Calu3 (cell line): ENCODE measurements at regions not wholly inside any gene's neighbourhood (a gene's known extent, or its start where the extent isn't known, plus 50 kb on each side); places are given as distances from the start of the nearest gene placed in this dataset.
A peak's percentile ranks its signal among the peaks of the same experiment; 100 is the strongest.

Source experiments
- BruUV-seq: library from RNA; stranded (reverse); fragments of 400-500 nt; replicated peaks from 2 replicates; lab custom pipeline; 2021; lab: Mats Ljungman, UMichigan
- CTCF ChIA-PET: fragments of 300-600 bp; sonication (Branson Sonifier 250); formaldehyde crosslinking; loops from one replicate; lab custom pipeline; 2022; ENCODE audit warnings: antibody characterized with exemption; lab: Charles Lee
- DNase-seq: peaks from one replicate; pipeline ENCODE4 v3.0.0; 2022
- H3K27ac Mint-ChIP-seq: one replicate; pipeline ENCODE4 v1.8.0; 2022; ENCODE audit warnings: mixed read lengths; ENCODE audit not compliant: unreplicated experiment
- H3K27me3 Mint-ChIP-seq: one replicate; pipeline ENCODE4 v1.8.0; 2022; ENCODE audit warnings: mixed read lengths; ENCODE audit not compliant: unreplicated experiment
- H3K36me3 Mint-ChIP-seq: one replicate; pipeline ENCODE4 v1.8.0; 2022; ENCODE audit warnings: mild to moderate bottlenecking, moderate library complexity, mixed read lengths; ENCODE audit not compliant: insufficient read depth, unreplicated experiment
- H3K4me1 Mint-ChIP-seq: one replicate; pipeline ENCODE4 v1.8.0; 2022; ENCODE audit warnings: mild to moderate bottlenecking, low read depth, mixed read lengths; ENCODE audit not compliant: unreplicated experiment
- H3K4me3 Mint-ChIP-seq: one replicate; pipeline ENCODE4 v1.8.0; 2022; ENCODE audit warnings: mild to moderate bottlenecking, low read depth, moderate library complexity, mixed read lengths; ENCODE audit not compliant: unreplicated experiment
- H3K9me3 Mint-ChIP-seq: one replicate; pipeline ENCODE4 v1.8.0; 2022; ENCODE audit warnings: low read depth, mixed read lengths; ENCODE audit not compliant: unreplicated experiment
- intact Hi-C: fragments of 100-400 bp; cut with micrococcal nuclease; formaldehyde crosslinking; loops from one replicate; pipeline ENCODE4 v1.10.0; 2022; ENCODE audit not compliant: unreplicated experiment
- TF ChIP-seq, protein P1 (sequence below): fragments of 200-600 bp; IDR thresholded peaks from one replicate; pipeline ENCODE4 v1.8.0; 2022; ENCODE audit warnings: antibody characterized with exemption; ENCODE audit not compliant: unreplicated experiment

DNA sequence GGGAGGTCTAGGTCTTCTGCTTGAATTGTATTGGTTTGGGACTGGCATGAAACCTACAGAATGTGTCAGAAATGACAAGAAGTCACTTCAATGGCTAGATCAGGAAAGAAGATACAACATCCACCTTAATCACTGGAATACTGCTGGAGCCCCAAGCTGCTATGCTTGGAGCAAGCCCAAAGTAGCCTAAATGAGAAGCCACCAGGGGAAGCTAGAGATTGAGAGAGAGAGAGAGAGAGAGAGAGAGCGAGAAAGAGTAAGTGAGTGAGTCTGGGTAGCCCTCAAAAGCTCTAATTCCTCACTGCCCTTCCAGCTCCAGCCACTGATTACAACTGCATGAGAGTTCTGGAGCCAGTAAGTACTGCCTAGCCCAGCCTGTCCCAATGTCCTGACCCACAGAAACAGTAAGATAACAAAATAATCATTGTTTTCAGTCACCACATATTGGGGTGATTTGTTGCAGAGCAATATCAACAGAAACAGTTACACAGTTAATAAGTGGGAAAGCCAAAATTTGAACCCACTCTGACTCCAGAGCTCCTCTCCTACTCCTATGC lies 529.2 kb upstream of the GOLIM4 start:
- intact Hi-C loops: no loop called here
- peaks cover 8% of the 10 kb centered on the region for H3K4me1 Mint-ChIP-seq
- BruUV-seq: no TSS peak
- H3K9me3 Mint-ChIP-seq: no peaks in the 10 kb centered on the region
- no peak overlapping the region for H3K27ac Mint-ChIP-seq
- H3K27me3 Mint-ChIP-seq: no peaks in the 10 kb centered on the region
- TF ChIP-seq, protein P1, sequence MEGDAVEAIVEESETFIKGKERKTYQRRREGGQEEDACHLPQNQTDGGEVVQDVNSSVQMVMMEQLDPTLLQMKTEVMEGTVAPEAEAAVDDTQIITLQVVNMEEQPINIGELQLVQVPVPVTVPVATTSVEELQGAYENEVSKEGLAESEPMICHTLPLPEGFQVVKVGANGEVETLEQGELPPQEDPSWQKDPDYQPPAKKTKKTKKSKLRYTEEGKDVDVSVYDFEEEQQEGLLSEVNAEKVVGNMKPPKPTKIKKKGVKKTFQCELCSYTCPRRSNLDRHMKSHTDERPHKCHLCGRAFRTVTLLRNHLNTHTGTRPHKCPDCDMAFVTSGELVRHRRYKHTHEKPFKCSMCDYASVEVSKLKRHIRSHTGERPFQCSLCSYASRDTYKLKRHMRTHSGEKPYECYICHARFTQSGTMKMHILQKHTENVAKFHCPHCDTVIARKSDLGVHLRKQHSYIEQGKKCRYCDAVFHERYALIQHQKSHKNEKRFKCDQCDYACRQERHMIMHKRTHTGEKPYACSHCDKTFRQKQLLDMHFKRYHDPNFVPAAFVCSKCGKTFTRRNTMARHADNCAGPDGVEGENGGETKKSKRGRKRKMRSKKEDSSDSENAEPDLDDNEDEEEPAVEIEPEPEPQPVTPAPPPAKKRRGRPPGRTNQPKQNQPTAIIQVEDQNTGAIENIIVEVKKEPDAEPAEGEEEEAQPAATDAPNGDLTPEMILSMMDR: no peak
- CTCF ChIA-PET: interaction anchor here (1.3 kb wide), 1 partner anchor 222 kb away, joined by 8 read pairs; no protein-coding TSS in a partner anchor
- DNase-seq: no peak
- no peaks in the 10 kb centered on the region for H3K36me3 Mint-ChIP-seq
- no peak overlapping the region for H3K4me3 Mint-ChIP-seq

DNA sequence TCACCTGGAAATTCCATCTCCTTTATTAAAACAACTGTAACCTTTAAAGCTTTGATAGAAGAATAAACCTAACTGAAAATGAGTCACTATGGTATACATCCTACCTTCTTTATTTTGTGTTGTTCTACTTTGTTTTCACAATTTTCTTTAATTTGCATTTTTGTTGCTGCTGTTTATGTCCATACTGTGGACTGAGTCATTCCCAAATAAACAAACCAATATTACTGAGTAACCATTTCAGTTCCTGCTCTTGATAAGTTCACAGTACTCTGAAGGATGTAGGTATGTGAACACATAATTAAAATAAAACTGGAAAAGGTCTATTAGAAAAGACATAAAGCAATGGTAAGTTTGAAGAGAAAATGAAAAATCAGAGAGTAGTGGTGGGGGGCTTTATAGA lies 528.5 kb upstream of the GOLIM4 start:
- intact Hi-C loops: no loop called here
- BruUV-seq: no TSS peak
- Mint-ChIP-seq H3K9me3 (no peaks in the 10 kb centered on the region), H3K4me1 (peaks cover 8% of the 10 kb centered on the region), H3K4me3 (no peak overlapping the region), H3K36me3 (no peaks in the 10 kb centered on the region), H3K27ac (no peak overlapping the region), H3K27me3 (no peaks in the 10 kb centered on the region)
- DNase-seq: no peak
- CTCF ChIA-PET: interaction anchor here (0.6 to 2.2 kb wide), 4 partner anchors 12 to 413 kb away, joined by 3 to 8 read pairs (median 3); no protein-coding TSS in a partner anchor
- TF ChIP-seq, protein P1: no peak

DNA sequence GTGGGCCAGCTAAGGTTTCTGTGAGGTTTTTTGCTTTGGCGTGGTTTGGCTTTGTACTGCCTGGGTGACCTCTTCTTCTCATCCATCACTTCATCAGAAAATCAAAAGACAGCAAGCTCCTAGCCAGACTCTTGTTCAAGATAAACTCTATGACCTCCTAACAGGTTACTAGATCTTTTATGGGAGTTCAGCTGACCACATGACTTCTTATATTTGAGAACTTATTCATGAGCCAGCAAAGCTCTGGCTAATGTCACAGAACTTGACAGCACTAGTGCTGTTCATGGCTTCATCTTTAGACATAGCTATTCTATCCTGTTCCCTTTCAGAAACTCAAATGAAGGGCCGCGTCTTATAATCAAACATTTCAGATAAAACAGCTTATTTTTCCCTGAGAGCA lies 527.1 kb upstream of the GOLIM4 start:
- DNase-seq: no peak
- CTCF ChIA-PET: interaction anchor here (0.6 to 2.2 kb wide), 4 partner anchors 11 to 411 kb away, joined by 3 to 8 read pairs (median 3); no protein-coding TSS in a partner anchor
- Mint-ChIP-seq H3K36me3 (no peaks in the 10 kb centered on the region), H3K27me3 (no peaks in the 10 kb centered on the region), H3K27ac (no peak overlapping the region), H3K4me3 (no peak overlapping the region), H3K9me3 (no peaks in the 10 kb centered on the region), H3K4me1 (peaks cover 8% of the 10 kb centered on the region)
- BruUV-seq: no TSS peak
- TF ChIP-seq, protein P1: no peak
- intact Hi-C loops: no loop called here

DNA sequence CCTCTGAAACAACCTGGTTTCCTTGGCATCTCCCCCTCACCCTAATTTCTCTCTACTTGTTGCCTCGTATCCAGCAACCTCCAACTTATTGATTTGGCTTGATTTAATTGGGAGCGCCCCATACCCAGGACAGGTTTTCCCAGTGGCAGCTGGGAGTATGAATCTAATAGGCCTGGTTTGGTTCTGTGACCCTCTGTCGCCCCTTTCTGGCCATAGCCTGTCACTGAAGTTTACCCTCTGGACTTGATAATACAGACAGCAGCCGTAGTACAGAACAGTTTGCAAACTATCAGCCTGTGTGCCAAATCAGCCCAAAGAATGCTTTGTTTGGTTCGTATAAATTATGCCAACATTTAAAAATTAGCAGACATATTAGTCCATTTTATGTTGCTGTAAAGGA lies 525.1 kb upstream of the GOLIM4 start:
- Mint-ChIP-seq H3K4me3 (no peak overlapping the region), H3K27ac (no peak overlapping the region), H3K4me1 (peaks cover 8% of the 10 kb centered on the region), H3K9me3 (no peaks in the 10 kb centered on the region), H3K27me3 (no peaks in the 10 kb centered on the region), H3K36me3 (no peaks in the 10 kb centered on the region)
- TF ChIP-seq, protein P1: peak; percentile 92
- peak; percentile 69 for DNase-seq
- BruUV-seq: no TSS peak
- CTCF ChIA-PET: interaction anchor here (0.8 to 3.2 kb wide), 6 partner anchors 37 to 410 kb away, joined by 3 to 25 read pairs (median 6); no protein-coding TSS in a partner anchor
- intact Hi-C loops: loop anchor here (1.0 kb wide), 3 partner anchors 110 to 410 kb away; no protein-coding TSS in a partner anchor
